ENCODE measurements at regions not wholly inside any gene's neighbourhood (a gene's known extent, or its start where the extent isn't known, plus 50 kb on each side); places are given as distances from the start of the nearest gene placed in this dataset.

GRCh38 chr3:94248042-94248441 lies 185.2 kb downstream of the NSUN3 start:
- TF ChIP-seq CTCF (IDR thresholded peaks at IDR 0.05) (no peak), POLR2A (IDR thresholded peaks at IDR 0.05) (no peak)
